DND-41 (cell line): ENCODE measurements at regions not wholly inside any gene's neighbourhood (a gene's known extent, or its start where the extent isn't known, plus 50 kb on each side); places are given as distances from the start of the nearest gene placed in this dataset.
"Not testable (repeated sequence)": the region's sequence is repeated elsewhere in the genome, so short reads cannot be mapped to it uniquely, and the experiment has no call there.

Experiments used
- ATAC-seq: fragments of 200-7000 bp; cut with Tn5 transposase; 3 replicates; pipeline ENCODE4 v1.9.1; 2021; ENCODE audit warnings: low read depth; ENCODE audit not compliant: insufficient read depth
- DNase-seq: peaks from one replicate; pipeline ENCODE4 v3.0.0-alpha.2; 2020
- H2AFZ ChIP-seq: 2 replicates; pipeline ENCODE4 v1.6.0; 2012; ENCODE audit warnings: low read depth, low read length
- H3K27ac ChIP-seq: 2 replicates; pipeline ENCODE4 v1.5.1; 2012; ENCODE audit warnings: low read length, inconsistent platforms
- H3K27me3 ChIP-seq: fragments of 200-600 bp; sonication (generic); 2 replicates; pipeline ENCODE4 v1.6.0; 2012; ENCODE audit warnings: low read length, mild to moderate bottlenecking, inconsistent platforms; ENCODE audit not compliant: insufficient read depth, poor library complexity
- H3K36me3 ChIP-seq: 2 replicates; pipeline ENCODE4 v1.5.1; 2012; ENCODE audit warnings: low read length, inconsistent platforms; ENCODE audit not compliant: insufficient read depth
- H3K4me1 ChIP-seq: 2 replicates; pipeline ENCODE4 v1.5.1; 2012; ENCODE audit warnings: mild to moderate bottlenecking, low read length; ENCODE audit not compliant: insufficient read depth
- H3K4me2 ChIP-seq: 2 replicates; pipeline ENCODE4 v1.6.0; 2012; ENCODE audit warnings: mild to moderate bottlenecking, moderate library complexity, low read length, inconsistent platforms; ENCODE audit not compliant: insufficient read depth
- H3K4me3 ChIP-seq, 2 experiments: fragments of 200-600 bp in 1 of 2; shearing (Covaris generic) in 1 of 2; 2 replicates each; pipeline ENCODE4 v1.5.1; 2012 to 2016; ENCODE audit warnings: inconsistent platforms in 2 of 2, low read length in 2 of 2, mild to moderate bottlenecking in 2 of 2, low read depth in 1 of 2, moderate library complexity in 1 of 2
- H3K79me2 ChIP-seq: 2 replicates; pipeline ENCODE4 v1.6.0; 2012; ENCODE audit warnings: low read length, inconsistent platforms; ENCODE audit not compliant: insufficient read depth
- H3K9ac ChIP-seq: 2 replicates; pipeline ENCODE4 v1.6.0; 2012; ENCODE audit warnings: low read depth, mild to moderate bottlenecking, inconsistent platforms, low read length, moderate library complexity
- H3K9me3 ChIP-seq: 2 replicates; pipeline ENCODE4 v1.5.1; 2012; ENCODE audit warnings: low read length, moderate library complexity, mild to moderate bottlenecking, inconsistent platforms; ENCODE audit not compliant: insufficient read depth, severe bottlenecking
- H4K20me1 ChIP-seq: 2 replicates; pipeline ENCODE4 v1.6.0; 2012; ENCODE audit warnings: low read length; ENCODE audit not compliant: insufficient read depth
- EZH2 ChIP-seq: IDR thresholded peaks from 3 replicates; pipeline ENCODE4 v1.6.1; 2012; ENCODE audit warnings: borderline replicate concordance, low read depth, mild to moderate bottlenecking, moderate library complexity, low read length, inconsistent platforms; ENCODE audit not compliant: severe bottlenecking
- TF ChIP-seq, protein P1 (sequence below): IDR thresholded peaks from 2 replicates; pipeline ENCODE4 v1.5.1; 2012; ENCODE audit warnings: borderline replicate concordance, low read length, moderate library complexity, mild to moderate bottlenecking; ENCODE audit not compliant: poor library complexity, severe bottlenecking; ENCODE audit errors: extremely low read depth

DNA sequence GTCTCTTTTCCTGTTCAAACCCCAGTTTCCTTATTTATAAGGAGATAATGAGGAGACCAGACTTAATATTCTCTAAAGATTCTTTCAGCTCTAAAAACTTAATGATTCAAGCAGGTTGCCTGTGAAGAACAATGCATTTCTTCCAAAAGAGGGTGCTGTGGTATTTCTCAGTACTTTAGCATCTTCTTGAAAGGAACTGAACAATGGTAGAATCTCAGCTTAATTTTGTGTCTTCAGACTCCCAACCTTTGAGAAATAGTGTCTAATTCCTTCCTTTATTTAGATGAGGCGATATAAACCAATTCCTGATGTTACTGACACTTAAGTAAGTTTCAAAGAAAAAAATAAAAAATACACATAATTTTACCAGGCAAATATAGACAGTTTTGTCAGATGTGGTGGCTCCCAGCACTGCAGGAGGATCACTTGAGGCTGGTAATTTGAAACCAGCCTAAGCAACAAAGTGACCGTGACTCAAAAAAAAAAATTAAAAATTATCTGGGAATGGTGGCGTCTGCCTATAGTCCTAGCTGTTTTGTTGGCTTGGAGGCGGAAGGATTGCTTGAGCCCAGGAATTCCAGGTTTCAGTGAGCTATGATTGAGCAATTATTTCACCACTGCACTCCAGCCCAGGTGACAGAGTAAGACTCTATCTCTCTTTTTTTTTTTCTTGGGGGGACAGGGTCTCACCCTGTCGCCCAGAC is 76.9 kb upstream of the PSMA6 start:
- DNase-seq, result no peak
- Histone ChIP-seq H3K4me1 (no peaks in the 10 kb centered on the region), H3K79me2 (no peaks in the 10 kb centered on the region), H3K9ac (no peak overlapping the region), H3K9me3 (no peaks in the 10 kb centered on the region), H3K27ac (no peak overlapping the region), H3K4me3 (no peak overlapping the region), H4K20me1 (no peaks in the 10 kb centered on the region), H2AFZ (no peak overlapping the region), H3K4me2 (no peak overlapping the region), H3K36me3 (no peaks in the 10 kb centered on the region), H3K27me3 (no peaks in the 10 kb centered on the region)
- peak; percentile 60; the same call in 1 of the 3 replicates for ATAC-seq
- TF ChIP-seq EZH2, result no peak
- TF ChIP-seq, protein P1, sequence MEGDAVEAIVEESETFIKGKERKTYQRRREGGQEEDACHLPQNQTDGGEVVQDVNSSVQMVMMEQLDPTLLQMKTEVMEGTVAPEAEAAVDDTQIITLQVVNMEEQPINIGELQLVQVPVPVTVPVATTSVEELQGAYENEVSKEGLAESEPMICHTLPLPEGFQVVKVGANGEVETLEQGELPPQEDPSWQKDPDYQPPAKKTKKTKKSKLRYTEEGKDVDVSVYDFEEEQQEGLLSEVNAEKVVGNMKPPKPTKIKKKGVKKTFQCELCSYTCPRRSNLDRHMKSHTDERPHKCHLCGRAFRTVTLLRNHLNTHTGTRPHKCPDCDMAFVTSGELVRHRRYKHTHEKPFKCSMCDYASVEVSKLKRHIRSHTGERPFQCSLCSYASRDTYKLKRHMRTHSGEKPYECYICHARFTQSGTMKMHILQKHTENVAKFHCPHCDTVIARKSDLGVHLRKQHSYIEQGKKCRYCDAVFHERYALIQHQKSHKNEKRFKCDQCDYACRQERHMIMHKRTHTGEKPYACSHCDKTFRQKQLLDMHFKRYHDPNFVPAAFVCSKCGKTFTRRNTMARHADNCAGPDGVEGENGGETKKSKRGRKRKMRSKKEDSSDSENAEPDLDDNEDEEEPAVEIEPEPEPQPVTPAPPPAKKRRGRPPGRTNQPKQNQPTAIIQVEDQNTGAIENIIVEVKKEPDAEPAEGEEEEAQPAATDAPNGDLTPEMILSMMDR, result peak; percentile 64

DNA sequence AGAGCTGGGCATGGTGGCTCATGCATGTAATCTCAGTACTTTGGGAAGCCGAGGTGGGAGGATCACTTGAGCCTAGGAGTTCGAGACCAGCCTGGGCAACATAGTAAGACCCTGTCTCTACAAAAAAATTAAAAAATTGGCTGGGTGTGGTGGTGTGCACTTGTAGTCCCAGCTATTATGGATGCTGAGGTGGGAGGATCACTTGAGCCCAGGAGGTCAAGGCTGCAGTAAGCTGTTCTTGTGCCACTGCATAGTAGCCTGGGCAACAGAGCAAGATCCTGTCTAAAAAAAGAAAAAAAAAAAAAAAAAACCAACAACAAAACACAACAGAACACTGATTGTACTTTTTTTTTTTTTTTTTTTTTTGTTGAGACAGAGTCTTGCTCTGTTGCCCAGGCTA is 74.0 kb upstream of the PSMA6 start:
- not testable (repeated sequence) for H3K27me3 ChIP-seq, H2AFZ ChIP-seq, H4K20me1 ChIP-seq, H3K4me2 ChIP-seq, H3K27ac ChIP-seq, DNase-seq, ATAC-seq, H3K9me3 ChIP-seq, H3K36me3 ChIP-seq, H3K79me2 ChIP-seq, H3K4me1 ChIP-seq, H3K9ac ChIP-seq, H3K4me3 ChIP-seq

DNA sequence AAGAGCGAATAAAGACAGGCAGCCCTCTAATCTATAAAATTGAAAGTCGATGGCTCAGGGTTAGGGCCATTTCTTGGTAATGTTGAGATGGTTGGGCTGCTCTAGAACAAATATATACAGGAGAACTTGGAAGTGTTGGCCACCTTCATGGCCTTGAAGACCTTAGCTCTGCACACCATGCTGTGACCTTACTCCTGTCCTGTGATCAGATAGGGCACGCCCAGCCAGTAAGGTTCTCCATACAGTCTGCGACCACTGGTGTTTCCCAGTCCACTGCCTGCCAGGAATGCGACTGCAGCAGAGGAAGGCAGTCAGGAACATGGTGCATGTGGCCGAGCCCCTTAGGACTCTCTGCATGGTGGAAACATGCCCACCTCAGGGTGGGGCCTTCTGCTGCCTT is 73.2 kb upstream of the PSMA6 start:
- Histone ChIP-seq H3K9me3 (no peaks in the 10 kb centered on the region), H4K20me1 (no peaks in the 10 kb centered on the region), H3K4me3 (no peak overlapping the region), H2AFZ (no peak overlapping the region), H3K27ac (no peak overlapping the region), H3K79me2 (no peaks in the 10 kb centered on the region), H3K36me3 (no peaks in the 10 kb centered on the region), H3K4me1 (no peaks in the 10 kb centered on the region), H3K9ac (no peak overlapping the region), H3K4me2 (no peak overlapping the region), H3K27me3 (no peaks in the 10 kb centered on the region)
- DNase-seq (no peak), ATAC-seq (no peak)
- no peak for TF ChIP-seq EZH2
- TF ChIP-seq, protein P1, result no peak

DNA sequence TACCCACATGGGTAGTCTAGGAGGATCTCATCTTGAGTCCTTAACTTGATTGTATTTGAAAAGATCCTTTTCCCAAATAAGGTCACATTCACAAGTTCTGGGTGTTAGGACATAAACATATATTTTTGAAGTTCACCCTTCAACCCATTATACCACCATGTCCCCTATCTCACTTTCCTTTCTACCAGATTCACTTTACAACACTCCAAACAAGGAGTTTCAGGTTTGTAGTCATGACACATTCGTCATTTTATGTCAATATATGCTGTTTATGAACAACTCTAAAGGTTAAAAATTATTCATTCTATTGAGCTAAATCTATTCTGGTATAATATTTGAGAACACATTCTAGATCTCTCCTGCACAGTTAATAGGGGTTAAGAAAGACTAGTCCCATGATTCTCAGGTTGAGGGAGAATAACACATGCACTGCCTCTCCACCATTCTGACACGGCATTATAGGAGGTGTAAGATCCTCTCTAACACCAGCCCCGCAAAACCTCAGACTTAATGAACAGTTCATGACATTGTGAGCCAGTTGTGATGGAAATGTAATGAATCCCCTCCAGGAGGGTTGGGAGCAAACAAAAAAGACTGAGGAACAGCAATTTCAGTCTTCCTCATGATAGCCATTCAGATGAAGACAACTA is 72.0 kb upstream of the PSMA6 start:
- DNase-seq (no peak), ATAC-seq (no peak)
- no peak overlapping the region for H3K4me2 ChIP-seq
- no peak overlapping the region for H3K4me3 ChIP-seq
- H3K4me1 ChIP-seq, result no peaks in the 10 kb centered on the region
- no peak for TF ChIP-seq EZH2
- TF ChIP-seq, protein P1, result no peak
- H3K27me3 ChIP-seq, result no peaks in the 10 kb centered on the region
- H4K20me1 ChIP-seq, result no peaks in the 10 kb centered on the region
- no peak overlapping the region for H3K9ac ChIP-seq
- H3K27ac ChIP-seq, result no peak overlapping the region
- H3K36me3 ChIP-seq, result no peaks in the 10 kb centered on the region
- no peaks in the 10 kb centered on the region for H3K79me2 ChIP-seq
- no peaks in the 10 kb centered on the region for H3K9me3 ChIP-seq
- no peak overlapping the region for H2AFZ ChIP-seq
